Kidney (tissue), 13 donors: ENCODE measurements at regions not wholly inside any gene's neighbourhood (a gene's known extent, or its start where the extent isn't known, plus 50 kb on each side); places are given as distances from the start of the nearest gene placed in this dataset.

ENCODE experiments used
- DNase-seq, 5 donors: peaks; one replicate each; pipeline ENCODE4 v3.0.0-alpha.2; 2013 to 2020
- FAIRE-seq: peaks from 2 replicates; lab custom pipeline; 2012; peaks lifted over from hg19 to GRCh38; lab: Jason Lieb, UNC
- H3K27ac ChIP-seq, 2 donors: one replicate each; pipeline ENCODE4 v1.7.0; 2013; ENCODE audit warnings: low read depth in 2 of 2, low read length in 2 of 2, inconsistent platforms in 1 of 2
- H3K27me3 ChIP-seq: one replicate; pipeline ENCODE4 v1.7.1; 2013; ENCODE audit warnings: low read length, inconsistent platforms; ENCODE audit not compliant: control insufficient read depth, insufficient read depth
- H3K36me3 ChIP-seq, 3 donors: one replicate each; pipeline versions ENCODE4 v1.7.0 to v1.7.1; 2013; ENCODE audit warnings: low read length in 3 of 3, control low read depth in 1 of 3, inconsistent platforms in 1 of 3; ENCODE audit not compliant: insufficient read depth in 3 of 3, control insufficient read depth in 2 of 3
- H3K4me1 ChIP-seq, 3 donors: one replicate each; pipeline versions ENCODE4 v1.7.0 to v1.7.1; 2013; ENCODE audit warnings: low read length in 3 of 3, inconsistent platforms in 1 of 3, low read depth in 1 of 3; ENCODE audit not compliant: control insufficient read depth in 2 of 3, insufficient read depth in 2 of 3
- H3K4me3 ChIP-seq, 3 donors: one replicate each; pipeline versions ENCODE4 v1.7.0 to v1.8.1; 2013; ENCODE audit warnings: low read length in 3 of 3, control low read depth in 1 of 3, inconsistent platforms in 1 of 3
- H3K9ac ChIP-seq, 3 donors: one replicate each; pipeline versions ENCODE4 v1.7.0 to v1.7.1; 2013; ENCODE audit warnings: low read length in 3 of 3, control low read depth in 1 of 3, inconsistent platforms in 1 of 3
- H3K9me3 ChIP-seq, 3 donors: one replicate each; pipeline versions ENCODE4 v1.7.0 to v1.7.1; 2013; ENCODE audit warnings: low read length in 3 of 3, control low read depth in 1 of 3, inconsistent platforms in 1 of 3; ENCODE audit not compliant: control insufficient read depth in 2 of 3, insufficient read depth in 1 of 3
- CTCF ChIP-seq: IDR thresholded peaks from 3 replicates; pipeline ENCODE4 v1.5.1; 2012; ENCODE audit warnings: mild to moderate bottlenecking, moderate library complexity, borderline replicate concordance; ENCODE audit not compliant: insufficient read depth; ENCODE audit errors: extremely low read depth
- intact Hi-C: fragments of 100-400 bp; cut with DNase I; formaldehyde crosslinking; loops from one replicate; pipeline ENCODE4 v1.11.1; 2022
- donor health status: control.
- donor health status: control.
- donor health status: control.
- donor health status: control.
- donor health status: control.
- donor health status: DM: yes; HTN: yes; CAD: no.
- donor health status: Normal renal cell carcinoma (clear cell type).

GRCh38 chr15:53160092-53160704 lies 370.1 kb upstream of the ONECUT1 start:
- Histone ChIP-seq H3K4me1 (no peaks in the 10 kb centered on the region), H3K27me3 (no peaks in the 10 kb centered on the region), H3K4me3 (no peak overlapping the region), H3K9me3 (no peaks in the 10 kb centered on the region), H3K27ac (no peak overlapping the region), H3K36me3 (no peaks in the 10 kb centered on the region), H3K9ac (no peak overlapping the region)
- no peak for TF ChIP-seq CTCF
- no peak for DNase-seq
- intact Hi-C loops: no loop called here
- no peak for FAIRE-seq

- Histone ChIP-seq H3K27ac (no peak overlapping the region), H3K36me3 (no peaks in the 10 kb centered on the region), H3K9ac (no peak overlapping the region), H3K9me3 (no peaks in the 10 kb centered on the region), H3K27me3 (no peaks in the 10 kb centered on the region), H3K4me3 (no peak overlapping the region), H3K4me1 (no peaks in the 10 kb centered on the region)
- FAIRE-seq (no peak), DNase-seq (no peak)
- no peak for TF ChIP-seq CTCF
- intact Hi-C loops: no loop called here
Measured at GRCh38 chr15:53159458-53159857, 369.3 kb upstream of the ONECUT1 start.

GRCh38 chr15:53158995-53159394 lies 368.9 kb upstream of the ONECUT1 start:
- Histone ChIP-seq H3K9ac (no peak overlapping the region), H3K27me3 (no peaks in the 10 kb centered on the region), H3K9me3 (no peaks in the 10 kb centered on the region), H3K4me3 (no peak overlapping the region), H3K36me3 (no peaks in the 10 kb centered on the region), H3K27ac (no peak overlapping the region), H3K4me1 (no peaks in the 10 kb centered on the region)
- intact Hi-C loops: no loop called here
- FAIRE-seq: no peak
- no peak for TF ChIP-seq CTCF
- no peak for DNase-seq
